ENCODE measurements at regions not wholly inside any gene's neighbourhood (a gene's known extent, or its start where the extent isn't known, plus 50 kb on each side); places are given as distances from the start of the nearest gene placed in this dataset.

- H3K27me3 ChIP-seq (ENCODE audit: control insufficient read depth, insufficient read depth, low read length), result peaks cover 5% of the 10 kb centered on the region
- no peak overlapping the region for H3K4me3 ChIP-seq (ENCODE audit: low read length in 3 of 3)
- H3K9ac ChIP-seq (ENCODE audit: low read length in 3 of 3), result no peak overlapping the region
- H3K9me3 ChIP-seq (ENCODE audit: control insufficient read depth in 2 of 3, insufficient read depth in 1 of 3, low read length in 3 of 3), result no peaks in the 10 kb centered on the region
- intact Hi-C loops (cut with DNase I), result no loop called here
- H3K4me1 ChIP-seq (ENCODE audit: control insufficient read depth in 2 of 3, insufficient read depth in 2 of 3, low read depth in 1 of 3, low read length in 3 of 3), result peaks cover 0 to 4% (median 0%) of the 10 kb centered on the region in 3 donors
- H3K36me3 ChIP-seq (ENCODE audit: control insufficient read depth in 2 of 3, insufficient read depth in 3 of 3, low read length in 3 of 3), result no peaks in the 10 kb centered on the region
- H3K27ac ChIP-seq (ENCODE audit: low read depth in 2 of 2, low read length in 2 of 2), result no peak overlapping the region
- peak in 2 of 5 donors; percentile 15 to 51 for DNase-seq
- no peak for FAIRE-seq
- TF ChIP-seq, protein P1, sequence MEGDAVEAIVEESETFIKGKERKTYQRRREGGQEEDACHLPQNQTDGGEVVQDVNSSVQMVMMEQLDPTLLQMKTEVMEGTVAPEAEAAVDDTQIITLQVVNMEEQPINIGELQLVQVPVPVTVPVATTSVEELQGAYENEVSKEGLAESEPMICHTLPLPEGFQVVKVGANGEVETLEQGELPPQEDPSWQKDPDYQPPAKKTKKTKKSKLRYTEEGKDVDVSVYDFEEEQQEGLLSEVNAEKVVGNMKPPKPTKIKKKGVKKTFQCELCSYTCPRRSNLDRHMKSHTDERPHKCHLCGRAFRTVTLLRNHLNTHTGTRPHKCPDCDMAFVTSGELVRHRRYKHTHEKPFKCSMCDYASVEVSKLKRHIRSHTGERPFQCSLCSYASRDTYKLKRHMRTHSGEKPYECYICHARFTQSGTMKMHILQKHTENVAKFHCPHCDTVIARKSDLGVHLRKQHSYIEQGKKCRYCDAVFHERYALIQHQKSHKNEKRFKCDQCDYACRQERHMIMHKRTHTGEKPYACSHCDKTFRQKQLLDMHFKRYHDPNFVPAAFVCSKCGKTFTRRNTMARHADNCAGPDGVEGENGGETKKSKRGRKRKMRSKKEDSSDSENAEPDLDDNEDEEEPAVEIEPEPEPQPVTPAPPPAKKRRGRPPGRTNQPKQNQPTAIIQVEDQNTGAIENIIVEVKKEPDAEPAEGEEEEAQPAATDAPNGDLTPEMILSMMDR (IDR thresholded peaks at IDR 0.05; ENCODE audit: borderline replicate concordance, extremely low read depth, insufficient read depth), result no peak
Measured at GRCh38 chr2:71941726-71942525, 205.7 kb downstream of the CYP26B1 start.

- DNase-seq (peak in 4 of 5 donors; percentile 70 to 85 (median 75)), FAIRE-seq (no peak)
- H3K27me3 ChIP-seq (ENCODE audit: control insufficient read depth, insufficient read depth, low read length), result peaks cover 2% of the 10 kb centered on the region
- H3K9ac ChIP-seq (ENCODE audit: low read length in 3 of 3), result no peak overlapping the region
- H3K27ac ChIP-seq (ENCODE audit: low read depth in 2 of 2, low read length in 2 of 2), result no peak overlapping the region
- intact Hi-C loops (cut with DNase I), result no loop called here
- H3K4me1 ChIP-seq (ENCODE audit: control insufficient read depth in 2 of 3, insufficient read depth in 2 of 3, low read depth in 1 of 3, low read length in 3 of 3), result peaks cover 0 to 4% (median 0%) of the 10 kb centered on the region in 3 donors
- no peak overlapping the region for H3K4me3 ChIP-seq (ENCODE audit: low read length in 3 of 3)
- TF ChIP-seq, protein P1 (IDR thresholded peaks at IDR 0.05; ENCODE audit: borderline replicate concordance, extremely low read depth, insufficient read depth), result no peak
- no peaks in the 10 kb centered on the region for H3K36me3 ChIP-seq (ENCODE audit: control insufficient read depth in 2 of 3, insufficient read depth in 3 of 3, low read length in 3 of 3)
- no peaks in the 10 kb centered on the region for H3K9me3 ChIP-seq (ENCODE audit: control insufficient read depth in 2 of 3, insufficient read depth in 1 of 3, low read length in 3 of 3)
Measured at GRCh38 chr2:71940695-71941094, 207.0 kb downstream of the CYP26B1 start.

DNA sequence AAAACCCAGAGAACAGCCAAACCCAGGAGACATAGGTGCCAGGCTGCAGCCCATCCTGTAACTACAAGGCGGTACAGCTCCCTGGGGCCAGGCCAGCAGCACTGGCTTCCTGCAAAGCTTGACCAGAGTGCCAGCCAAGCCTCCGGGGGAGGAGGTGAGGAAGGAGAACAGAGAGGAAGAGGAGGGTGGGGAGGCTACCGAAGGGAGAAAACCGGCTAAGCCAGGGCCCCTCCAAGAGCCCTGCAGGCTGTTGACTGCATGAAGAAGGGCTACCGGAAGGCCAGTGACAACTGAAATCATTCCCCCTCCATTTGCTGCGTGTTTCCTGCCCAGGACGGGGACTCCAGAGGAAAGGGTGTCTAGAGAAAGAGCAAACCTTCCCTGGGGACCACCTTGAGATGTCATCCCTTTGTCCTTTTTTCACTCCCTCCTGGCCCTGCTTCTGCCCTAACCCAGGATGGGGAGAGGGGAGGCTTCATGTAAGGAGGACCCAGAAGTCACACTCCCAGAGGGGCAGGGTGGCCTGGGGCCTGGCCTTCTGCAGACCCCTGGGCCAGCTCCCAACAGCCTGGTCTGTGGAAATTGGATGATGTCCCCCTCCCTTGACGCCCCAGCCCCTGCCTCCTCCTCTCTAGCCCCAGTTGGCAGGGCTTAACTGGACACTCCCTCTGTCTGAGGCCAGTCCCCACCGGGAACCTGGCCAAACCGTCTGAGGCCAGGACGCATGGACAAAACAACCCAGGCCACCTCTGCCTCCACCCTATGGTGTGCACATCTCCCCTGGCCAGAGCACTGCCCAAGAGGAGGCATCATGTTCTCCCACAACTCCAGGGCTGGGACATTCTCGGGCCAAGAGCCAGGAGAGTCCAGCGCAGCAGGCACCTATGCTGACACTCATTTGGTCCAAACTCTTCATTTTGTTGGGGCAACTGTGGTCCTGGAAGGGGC, 207.8 kb downstream of the CYP26B1 start:
- Histone ChIP-seq H3K27ac (ENCODE audit: low read depth in 2 of 2, low read length in 2 of 2) (no peak overlapping the region), H3K4me1 (ENCODE audit: control insufficient read depth in 2 of 3, insufficient read depth in 2 of 3, low read depth in 1 of 3, low read length in 3 of 3) (peaks cover 0 to 4% (median 0%) of the 10 kb centered on the region in 3 donors), H3K9me3 (ENCODE audit: control insufficient read depth in 2 of 3, insufficient read depth in 1 of 3, low read length in 3 of 3) (no peaks in the 10 kb centered on the region), H3K4me3 (ENCODE audit: low read length in 3 of 3) (no peak overlapping the region), H3K9ac (ENCODE audit: low read length in 3 of 3) (no peak overlapping the region), H3K27me3 (ENCODE audit: control insufficient read depth, insufficient read depth, low read length) (peaks cover 2% of the 10 kb centered on the region), H3K36me3 (ENCODE audit: control insufficient read depth in 2 of 3, insufficient read depth in 3 of 3, low read length in 3 of 3) (no peaks in the 10 kb centered on the region)
- TF ChIP-seq, protein P1 (IDR thresholded peaks at IDR 0.05; ENCODE audit: borderline replicate concordance, extremely low read depth, insufficient read depth), result no peak
- intact Hi-C loops (cut with DNase I), result loop anchor here (10.0 kb wide), 1 partner anchor 205 kb away; the partner anchor contains the start of gene CYP26B1
- DNase-seq, result peak in 1 of 5 donors; percentile 35
- no peak for FAIRE-seq
